ENCODE measurements at regions not wholly inside any gene's neighbourhood (a gene's known extent, or its start where the extent isn't known, plus 50 kb on each side); places are given as distances from the start of the nearest gene placed in this dataset.
"Not testable (repeated sequence)": the region's sequence is repeated elsewhere in the genome, so short reads cannot be mapped to it uniquely, and the experiment has no call there.

GRCh38 chr1:221966888-221967287 lies 225.0 kb upstream of the DUSP10 start:
- TF ChIP-seq CTCF, POLR2A (IDR thresholded peaks at IDR 0.05): not testable (repeated sequence)
